Mucosa of stomach (tissue), 1 donor: ENCODE measurements at regions not wholly inside any gene's neighbourhood (a gene's known extent, or its start where the extent isn't known, plus 50 kb on each side); places are given as distances from the start of the nearest gene placed in this dataset.
"Not testable (repeated sequence)": the region's sequence is repeated elsewhere in the genome, so short reads cannot be mapped to it uniquely, and the experiment has no call there.

ENCODE experiments used
- H3K27me3 ChIP-seq: one replicate; pipeline ENCODE4 v1.7.0; 2013; ENCODE audit warnings: mild to moderate bottlenecking, low read length; ENCODE audit not compliant: control insufficient read depth, insufficient read depth
- H3K36me3 ChIP-seq: one replicate; pipeline ENCODE4 v1.7.0; 2013; ENCODE audit warnings: low read length; ENCODE audit not compliant: control insufficient read depth, insufficient read depth
- H3K4me1 ChIP-seq: one replicate; pipeline ENCODE4 v1.7.0; 2013; ENCODE audit warnings: mild to moderate bottlenecking, low read length; ENCODE audit not compliant: control insufficient read depth, insufficient read depth
- H3K4me3 ChIP-seq: one replicate; pipeline ENCODE4 v1.7.0; 2013; ENCODE audit warnings: low read length
- H3K9ac ChIP-seq: one replicate; pipeline ENCODE4 v1.7.0; 2013; ENCODE audit warnings: mild to moderate bottlenecking, low read length, moderate library complexity
- H3K9me3 ChIP-seq: one replicate; pipeline ENCODE4 v1.7.0; 2013; ENCODE audit warnings: mild to moderate bottlenecking, low read length, moderate library complexity; ENCODE audit not compliant: control insufficient read depth
- donor health status: Pancreatic carcinoma.

DNA sequence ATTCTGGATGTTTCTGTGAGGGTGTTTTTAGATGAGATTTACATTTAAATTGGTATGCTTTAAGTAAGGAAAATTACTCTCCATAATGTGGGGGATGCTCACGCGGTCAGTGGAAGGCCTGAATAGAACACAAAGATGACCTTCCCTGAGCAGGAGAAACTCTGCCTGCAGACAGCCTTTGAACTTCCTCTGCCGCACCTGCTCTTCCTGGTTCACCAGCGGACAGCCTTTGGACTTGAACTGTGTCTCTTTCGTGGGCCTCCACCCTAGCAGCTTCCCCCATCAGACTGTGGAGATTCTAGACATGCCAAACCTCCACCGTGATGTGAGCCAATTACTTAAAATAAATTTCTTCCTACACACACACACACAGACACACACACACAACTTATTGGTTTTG lies 210.7 kb downstream of the EFCAB11 start:
- H3K4me1 ChIP-seq = no peaks in the 10 kb centered on the region

GRCh38 chr14:89740241-89740640 lies 214.3 kb downstream of the EFCAB11 start:
- no peaks in the 10 kb centered on the region for H3K27me3 ChIP-seq
- no peak overlapping the region for H3K4me3 ChIP-seq
- no peak overlapping the region for H3K9ac ChIP-seq
- H3K4me1 ChIP-seq = no peaks in the 10 kb centered on the region
- H3K36me3 ChIP-seq = no peaks in the 10 kb centered on the region
- H3K9me3 ChIP-seq = no peaks in the 10 kb centered on the region

More for the DNA sequence above, 210.7 kb downstream of the EFCAB11 start:
- H3K36me3 ChIP-seq = no peaks in the 10 kb centered on the region
- H3K27me3 ChIP-seq = no peaks in the 10 kb centered on the region
- no peak overlapping the region for H3K4me3 ChIP-seq
- H3K9me3 ChIP-seq = no peaks in the 10 kb centered on the region
- H3K9ac ChIP-seq = no peak overlapping the region

DNA sequence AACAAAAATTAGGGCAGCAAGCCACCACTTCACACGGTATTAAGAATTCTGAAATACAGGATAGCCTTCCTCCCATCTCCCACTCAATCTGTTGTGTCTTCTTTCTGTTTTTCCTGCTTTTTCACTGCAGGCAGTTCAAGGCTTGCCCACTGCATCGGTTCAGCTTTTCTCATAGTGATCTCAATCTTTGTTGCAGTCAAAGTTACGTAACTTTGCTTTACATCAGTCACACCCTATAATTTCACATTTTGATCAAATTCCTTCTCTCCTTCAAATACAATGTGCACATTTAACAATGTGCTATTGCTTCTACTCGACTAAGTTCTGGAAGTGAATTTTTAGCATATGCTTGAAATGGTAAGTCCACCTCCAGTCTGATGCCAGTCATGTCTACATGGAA lies 217.6 kb downstream of the EFCAB11 start:
- Histone ChIP-seq H3K27me3 (no peaks in the 10 kb centered on the region), H3K4me3 (no peak overlapping the region)

GRCh38 chr14:89731396-89731933 lies 223.1 kb downstream of the EFCAB11 start:
- Histone ChIP-seq H3K4me3 (no peak overlapping the region), H3K9me3 (no peaks in the 10 kb centered on the region), H3K36me3 (no peaks in the 10 kb centered on the region), H3K4me1 (no peaks in the 10 kb centered on the region), H3K9ac (no peak overlapping the region), H3K27me3 (no peaks in the 10 kb centered on the region)

More for the DNA sequence above, 217.6 kb downstream of the EFCAB11 start:
- no peaks in the 10 kb centered on the region for H3K36me3 ChIP-seq
- H3K9ac ChIP-seq = no peak overlapping the region
- no peaks in the 10 kb centered on the region for H3K4me1 ChIP-seq
- no peaks in the 10 kb centered on the region for H3K9me3 ChIP-seq

GRCh38 chr14:89730687-89731086 lies 223.8 kb downstream of the EFCAB11 start:
- H3K36me3 ChIP-seq = no peaks in the 10 kb centered on the region
- no peaks in the 10 kb centered on the region for H3K9me3 ChIP-seq
- no peak overlapping the region for H3K9ac ChIP-seq
- H3K4me3 ChIP-seq = no peak overlapping the region
- H3K27me3 ChIP-seq = no peaks in the 10 kb centered on the region
- no peaks in the 10 kb centered on the region for H3K4me1 ChIP-seq

DNA sequence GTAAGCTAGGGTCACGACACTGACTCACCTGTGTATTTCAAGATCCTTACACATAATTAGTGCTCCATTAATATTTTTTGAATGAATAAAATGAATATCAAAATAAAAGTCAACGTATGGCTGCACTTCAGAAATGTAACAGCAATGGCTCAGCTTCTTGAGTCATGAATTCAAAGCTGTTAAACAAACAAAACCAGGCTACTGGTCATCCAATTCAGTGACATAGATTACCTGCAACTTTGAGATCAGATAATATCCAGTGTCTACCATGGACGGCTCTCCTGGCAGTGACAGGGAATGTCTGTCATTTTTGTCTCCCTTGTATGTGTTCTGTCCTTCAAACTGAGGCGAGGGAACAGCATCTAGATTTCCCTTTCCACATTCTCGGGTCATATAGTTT lies 225.6 kb downstream of the EFCAB11 start:
- no peaks in the 10 kb centered on the region for H3K36me3 ChIP-seq
- no peaks in the 10 kb centered on the region for H3K4me1 ChIP-seq
- H3K27me3 ChIP-seq = no peaks in the 10 kb centered on the region
- no peaks in the 10 kb centered on the region for H3K9me3 ChIP-seq
- H3K9ac ChIP-seq = no peak overlapping the region
- no peak overlapping the region for H3K4me3 ChIP-seq

DNA sequence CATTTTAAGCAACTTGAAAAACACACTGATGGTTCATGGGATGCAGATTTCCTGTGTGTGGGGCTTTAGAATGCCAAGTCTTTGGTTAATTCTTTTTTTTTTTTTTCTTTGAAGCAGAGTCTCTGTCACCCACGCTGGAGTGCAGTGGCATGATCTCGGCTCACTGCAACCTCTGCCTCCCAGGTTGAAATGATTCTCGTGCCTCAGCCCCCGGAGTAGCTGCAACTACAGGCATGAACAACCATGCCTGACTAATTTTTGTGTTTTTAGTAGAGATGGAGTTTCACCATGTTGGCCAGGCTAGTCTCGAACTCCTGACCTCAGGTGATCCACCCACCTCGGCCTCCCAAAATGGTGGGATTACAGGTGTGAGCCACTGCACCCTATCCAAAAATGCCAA lies 228.3 kb downstream of the EFCAB11 start:
- not testable (repeated sequence) for H3K9ac ChIP-seq, H3K36me3 ChIP-seq, H3K4me1 ChIP-seq, H3K9me3 ChIP-seq, H3K27me3 ChIP-seq, H3K4me3 ChIP-seq

GRCh38 chr14:89724628-89724960 lies 229.9 kb downstream of the EFCAB11 start:
- no peak overlapping the region for H3K4me3 ChIP-seq
- H3K4me1 ChIP-seq = peaks cover 9% of the 10 kb centered on the region
- no peak overlapping the region for H3K9ac ChIP-seq
- no peaks in the 10 kb centered on the region for H3K27me3 ChIP-seq
- no peaks in the 10 kb centered on the region for H3K9me3 ChIP-seq
- H3K36me3 ChIP-seq = no peaks in the 10 kb centered on the region

GRCh38 chr14:89723930-89724627 lies 230.5 kb downstream of the EFCAB11 start:
- H3K9me3 ChIP-seq = no peaks in the 10 kb centered on the region
- H3K27me3 ChIP-seq = no peaks in the 10 kb centered on the region
- H3K4me3 ChIP-seq = no peak overlapping the region
- H3K36me3 ChIP-seq = no peaks in the 10 kb centered on the region
- no peak overlapping the region for H3K9ac ChIP-seq
- peaks cover 9% of the 10 kb centered on the region for H3K4me1 ChIP-seq

DNA sequence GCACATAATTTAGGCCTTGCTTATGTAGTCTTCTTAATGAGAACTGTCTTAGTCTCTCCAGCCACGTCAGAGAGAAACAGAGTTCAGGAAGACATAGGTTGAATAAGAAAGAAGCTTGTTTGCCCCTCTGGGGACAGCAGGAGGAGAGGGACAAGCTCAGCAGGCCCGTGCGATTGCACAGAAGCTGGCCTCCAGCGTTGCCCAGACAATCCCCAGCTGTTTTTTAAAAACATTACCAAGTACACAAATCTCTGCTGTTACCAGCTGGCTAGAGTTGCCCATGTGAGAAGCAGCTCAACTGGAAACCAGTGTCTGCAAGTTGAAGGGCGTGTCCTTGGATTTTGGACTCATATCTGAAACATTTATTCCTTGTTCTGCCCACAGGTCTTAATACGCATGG lies 232.6 kb downstream of the EFCAB11 start:
- Histone ChIP-seq H3K9ac (no peak overlapping the region), H3K9me3 (no peaks in the 10 kb centered on the region), H3K36me3 (no peaks in the 10 kb centered on the region), H3K4me3 (no peak overlapping the region), H3K4me1 (peaks cover 9% of the 10 kb centered on the region), H3K27me3 (no peaks in the 10 kb centered on the region)

DNA sequence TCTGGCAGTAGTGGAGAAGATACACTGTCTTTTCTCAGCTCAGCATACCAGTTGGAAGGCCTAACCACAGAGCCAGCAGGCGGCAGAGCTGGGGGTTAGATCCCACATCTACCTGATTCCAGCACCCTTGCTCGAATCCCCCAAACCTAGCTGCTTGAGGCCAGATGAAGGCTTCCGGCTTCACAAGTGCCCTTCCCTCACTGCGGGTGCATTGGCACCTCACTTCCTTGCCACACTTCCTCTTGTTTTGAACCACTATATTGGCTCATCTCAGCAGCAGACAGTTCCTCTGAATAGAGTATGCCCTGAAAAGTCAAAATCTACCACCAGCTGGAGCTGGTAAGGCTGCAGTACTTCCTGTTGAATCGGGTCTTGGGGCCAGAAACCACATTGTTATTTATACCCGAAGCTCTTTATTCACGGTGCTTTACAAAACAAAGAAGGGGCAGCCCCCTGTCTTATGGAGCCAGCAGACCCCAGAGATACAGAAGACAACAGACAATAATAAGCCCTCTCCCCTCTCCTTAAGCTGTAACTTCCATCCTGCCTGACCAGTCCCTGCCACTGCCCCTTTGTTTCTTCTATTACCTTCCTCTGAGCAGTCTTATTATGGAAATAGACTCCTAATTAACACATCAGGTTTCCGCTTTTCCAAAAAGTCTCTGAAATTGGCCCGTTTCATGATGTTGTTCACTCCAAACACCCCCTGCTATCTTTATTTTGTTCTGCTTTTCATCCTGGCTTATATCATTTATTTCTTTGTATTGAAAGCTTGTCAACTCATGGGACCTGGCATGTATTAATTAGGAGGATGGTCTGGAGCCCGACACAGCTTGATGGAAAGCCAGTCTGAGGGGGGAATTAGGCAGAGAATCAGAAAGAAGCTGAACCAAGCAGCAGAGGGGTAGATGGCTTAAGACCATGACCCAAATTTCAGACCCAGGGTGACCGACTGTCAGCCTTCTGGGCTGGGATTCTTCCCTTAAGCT lies 233.5 kb downstream of the EFCAB11 start:
- no peaks in the 10 kb centered on the region for H3K9me3 ChIP-seq

DNA sequence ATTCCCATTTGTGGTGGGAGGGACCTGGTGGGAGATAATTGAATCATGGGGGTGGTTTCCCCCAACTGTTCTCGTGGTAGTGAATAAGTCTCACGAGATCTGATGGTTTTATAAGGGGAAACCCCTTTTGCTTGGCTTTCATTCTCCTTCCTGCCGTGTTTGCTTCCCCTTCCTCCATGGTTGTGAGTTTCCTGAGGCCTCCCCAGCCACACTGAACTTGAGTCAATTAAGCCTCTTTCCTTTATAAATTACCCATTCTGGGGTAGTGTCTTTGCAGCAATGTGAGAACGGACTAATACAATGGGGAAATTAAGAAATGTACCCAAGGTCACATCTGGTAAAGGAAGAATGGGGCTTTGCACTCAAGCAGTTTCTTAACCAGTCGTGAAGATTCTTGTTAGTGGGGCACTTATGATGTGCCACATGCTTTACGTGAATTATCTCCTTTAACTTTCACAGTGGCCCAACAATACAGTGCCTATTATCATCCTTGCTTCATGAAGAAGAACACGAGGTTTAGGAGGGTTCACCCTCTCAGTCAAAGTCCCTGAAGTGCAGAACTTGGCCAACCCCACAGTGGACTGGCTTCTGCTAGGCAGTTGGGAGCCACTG lies 234.3 kb downstream of the EFCAB11 start:
- Histone ChIP-seq H3K4me1 (peaks cover 9% of the 10 kb centered on the region), H3K9me3 (no peaks in the 10 kb centered on the region)

More for the DNA sequence above, 233.5 kb downstream of the EFCAB11 start:
- Histone ChIP-seq H3K4me3 (no peak overlapping the region), H3K27me3 (no peaks in the 10 kb centered on the region), H3K36me3 (no peaks in the 10 kb centered on the region), H3K4me1 (peaks cover 9% of the 10 kb centered on the region), H3K9ac (no peak overlapping the region)

More for the DNA sequence above, 234.3 kb downstream of the EFCAB11 start:
- Histone ChIP-seq H3K36me3 (no peaks in the 10 kb centered on the region), H3K9ac (no peak overlapping the region), H3K4me3 (no peak overlapping the region), H3K27me3 (no peaks in the 10 kb centered on the region)
